Stromal cell of bone marrow (primary cell): ENCODE measurements at regions not wholly inside any gene's neighbourhood (a gene's known extent, or its start where the extent isn't known, plus 50 kb on each side); places are given as distances from the start of the nearest gene placed in this dataset.
"Not testable (repeated sequence)": the region's sequence is repeated elsewhere in the genome, so short reads cannot be mapped to it uniquely, and the experiment has no call there.

Experiments used
- DNase-seq: peaks from one replicate; pipeline ENCODE4 v3.0.0-alpha.2; 2012; ENCODE audit warnings: low read depth

DNA sequence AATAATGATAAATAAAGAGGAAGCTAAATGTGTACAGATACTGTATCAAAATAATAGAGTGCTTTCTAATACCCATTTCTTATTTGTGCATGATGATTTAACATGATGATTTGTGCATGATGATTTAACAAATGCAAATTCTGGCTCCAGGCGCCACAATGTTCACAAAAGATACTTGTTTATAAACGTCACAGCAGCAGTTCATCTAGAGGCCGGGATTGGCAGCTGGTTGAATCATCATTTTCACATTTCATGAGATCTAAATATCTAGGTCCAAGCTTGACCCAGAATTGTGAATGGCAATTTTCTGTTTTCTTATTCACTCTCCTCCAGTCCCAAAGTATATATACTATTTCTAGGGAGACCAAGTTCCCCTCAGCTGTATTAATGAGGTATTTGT, 322.0 kb downstream of the SUCLG1 start:
- DNase-seq = no peak

DNA sequence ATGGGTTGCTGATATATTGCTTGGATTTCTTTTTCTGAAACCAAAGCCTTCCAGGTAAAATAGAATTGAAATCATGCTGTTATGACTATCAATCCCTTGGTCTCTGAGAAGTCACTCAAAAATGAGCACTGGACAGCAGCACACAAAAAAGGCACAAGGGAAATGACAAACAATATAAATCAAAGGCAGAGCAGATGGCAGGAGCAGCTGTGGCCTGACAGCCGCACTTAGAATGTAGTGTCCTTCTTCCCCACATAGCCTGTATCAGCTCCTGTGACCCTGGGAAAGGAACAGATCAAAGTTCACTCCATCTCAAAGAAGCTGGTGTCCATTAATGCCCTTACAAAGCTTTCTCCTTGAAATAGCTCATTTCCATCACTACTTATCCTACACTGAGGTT, 326.7 kb downstream of the SUCLG1 start:
- no peak for DNase-seq

DNA sequence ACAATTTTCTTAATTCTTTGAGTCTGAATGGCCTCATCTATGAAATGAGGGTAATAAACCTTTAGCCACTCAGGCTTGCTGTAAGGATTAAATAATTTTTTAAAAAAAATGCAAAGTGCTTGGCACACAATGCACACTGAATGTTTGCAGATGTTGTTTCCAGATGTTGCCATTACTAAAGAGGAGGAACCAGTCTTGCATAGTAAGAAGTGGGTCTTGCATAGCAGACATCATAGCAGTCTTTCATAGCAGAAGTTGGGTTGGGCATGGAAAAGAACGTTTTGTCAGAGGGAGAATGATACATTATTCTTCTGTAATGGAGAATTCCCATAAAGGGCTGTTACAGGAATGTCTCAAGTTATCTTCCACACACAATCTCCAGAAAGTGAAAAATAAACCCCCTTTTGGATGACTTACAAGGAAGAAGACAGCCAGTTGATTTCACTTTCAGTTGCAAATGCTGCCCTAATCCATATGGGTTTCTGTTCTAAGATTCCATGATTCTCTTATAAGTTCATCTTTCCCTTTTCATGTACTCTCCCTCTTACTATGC, 327.7 kb downstream of the SUCLG1 start:
- no peak for DNase-seq

DNA sequence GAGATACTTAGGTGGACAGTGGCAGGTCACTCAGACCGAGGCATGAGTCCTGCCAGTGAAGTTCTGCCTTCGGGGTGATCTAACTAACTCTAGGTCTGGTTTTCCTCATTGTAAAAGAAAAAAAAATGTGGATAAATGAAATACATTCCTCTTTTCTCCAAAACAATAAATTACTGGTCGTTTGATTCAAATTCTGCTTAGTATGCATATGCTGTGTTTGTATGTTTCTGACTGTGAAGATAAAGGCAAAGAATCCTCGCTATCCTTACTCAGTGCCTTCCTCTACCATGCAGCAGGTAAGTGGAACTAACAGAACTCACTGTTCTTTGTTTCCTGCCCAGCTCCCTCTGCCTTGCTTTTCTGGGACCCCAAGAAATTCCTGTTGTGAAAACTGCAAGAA, 330.1 kb downstream of the SUCLG1 start:
- DNase-seq = no peak

DNA sequence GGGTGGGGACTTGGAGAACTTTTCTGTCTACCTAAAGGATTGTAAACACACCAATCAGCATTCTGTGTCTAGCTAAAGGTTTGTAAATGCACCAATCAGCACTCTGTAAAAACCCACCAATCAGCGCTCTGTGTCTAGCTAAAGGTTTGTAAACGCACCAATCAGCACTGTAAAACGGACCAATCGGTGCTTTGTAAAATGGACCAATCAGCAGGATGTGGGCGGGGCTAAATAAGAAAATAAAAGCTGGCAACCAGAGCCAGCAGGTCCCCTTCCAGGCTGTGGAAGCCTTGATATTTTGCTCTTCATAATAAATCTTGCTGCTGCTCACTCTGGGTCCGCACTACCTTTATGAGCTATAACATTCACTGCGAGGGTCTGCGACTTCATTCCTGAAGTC, 331.3 kb downstream of the SUCLG1 start:
- DNase-seq = not testable (repeated sequence)

DNA sequence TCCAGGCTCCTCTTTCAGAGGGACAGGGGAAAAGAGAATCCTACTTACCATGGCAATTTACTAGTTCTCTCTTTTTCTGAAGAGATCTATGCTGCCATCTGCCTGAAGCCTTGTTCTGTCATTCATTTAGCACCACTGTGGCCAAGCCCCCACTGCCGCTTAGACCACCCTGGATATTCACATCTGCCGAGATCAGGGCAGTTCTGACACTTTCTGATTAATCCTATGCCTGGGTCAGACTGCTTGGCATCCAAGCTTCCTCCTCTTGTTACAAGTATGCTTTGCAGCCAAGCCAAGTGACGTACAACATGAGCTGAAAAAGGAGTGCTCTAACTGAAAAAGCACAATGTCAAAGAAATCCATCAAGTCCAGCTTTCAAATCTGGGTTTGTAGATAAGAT, 332.6 kb downstream of the SUCLG1 start:
- no peak for DNase-seq

DNA sequence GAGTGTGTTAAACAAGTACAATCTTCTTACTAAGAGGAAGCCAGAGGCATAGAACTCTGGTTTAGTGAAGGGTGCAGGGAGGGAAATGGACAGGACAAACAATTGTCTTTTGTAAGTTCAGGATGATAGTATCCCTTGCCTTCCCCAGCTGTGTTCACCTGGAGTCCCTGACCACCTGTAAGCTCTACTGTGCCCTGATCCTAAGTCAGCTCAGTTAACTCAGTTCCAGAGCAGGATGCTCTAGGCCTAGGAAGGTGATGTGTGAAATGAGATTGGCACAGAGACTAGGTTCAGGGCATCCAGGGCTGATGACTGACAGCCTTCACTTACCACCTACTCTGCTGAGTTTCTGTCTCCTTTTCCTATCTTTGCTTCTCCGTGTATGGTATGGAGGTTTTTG, 333.0 kb downstream of the SUCLG1 start:
- DNase-seq = no peak

DNA sequence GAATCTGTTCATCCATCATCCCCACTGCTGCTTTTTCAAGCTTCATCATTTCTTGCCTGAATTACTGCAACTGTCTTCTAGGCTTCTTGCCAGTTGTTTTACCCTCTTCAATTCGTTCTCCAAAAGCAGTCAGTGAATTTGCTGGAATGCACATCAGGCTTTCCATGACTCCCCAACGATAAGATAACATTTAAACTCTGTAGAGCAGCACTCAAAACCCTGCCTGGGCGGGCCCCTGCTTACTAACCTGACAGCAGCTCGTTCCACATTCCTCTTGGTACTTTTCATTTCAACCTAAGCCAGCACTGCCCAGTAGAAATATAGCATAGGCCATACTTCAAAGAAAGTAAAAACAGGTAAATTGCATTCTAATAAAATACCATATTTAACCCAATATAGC, 342.9 kb downstream of the SUCLG1 start:
- DNase-seq = no peak

DNA sequence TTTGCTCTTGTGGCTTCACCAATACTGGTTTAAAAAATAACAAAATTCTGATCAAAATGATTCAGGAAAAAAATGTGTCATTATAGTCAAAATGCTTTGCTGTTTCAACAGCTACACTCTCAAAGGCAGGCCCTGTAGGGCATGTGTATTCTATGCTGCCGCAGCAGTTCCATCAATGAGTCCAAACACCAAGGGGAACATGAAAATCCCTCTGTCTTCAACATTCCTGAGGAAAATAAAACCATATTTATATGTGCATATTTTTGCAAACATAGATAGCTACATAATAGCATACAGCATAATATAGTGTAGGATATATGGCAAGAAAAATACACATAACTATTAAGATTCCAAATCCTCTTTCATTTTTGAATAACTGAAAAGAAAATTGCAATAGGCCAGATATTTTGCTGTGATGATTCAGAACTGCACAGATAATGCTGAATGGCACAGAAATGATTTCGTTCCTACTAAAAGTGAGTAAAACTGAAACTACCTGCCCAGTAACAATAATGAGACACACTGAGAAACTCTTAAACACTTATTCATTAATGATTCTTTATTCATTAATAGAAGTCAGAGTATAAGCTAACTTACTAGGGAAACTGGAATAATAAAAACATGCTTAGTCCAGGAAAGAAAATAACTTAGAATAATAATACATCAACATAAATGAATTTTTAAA, 343.8 kb downstream of the SUCLG1 start:
- DNase-seq = no peak

DNA sequence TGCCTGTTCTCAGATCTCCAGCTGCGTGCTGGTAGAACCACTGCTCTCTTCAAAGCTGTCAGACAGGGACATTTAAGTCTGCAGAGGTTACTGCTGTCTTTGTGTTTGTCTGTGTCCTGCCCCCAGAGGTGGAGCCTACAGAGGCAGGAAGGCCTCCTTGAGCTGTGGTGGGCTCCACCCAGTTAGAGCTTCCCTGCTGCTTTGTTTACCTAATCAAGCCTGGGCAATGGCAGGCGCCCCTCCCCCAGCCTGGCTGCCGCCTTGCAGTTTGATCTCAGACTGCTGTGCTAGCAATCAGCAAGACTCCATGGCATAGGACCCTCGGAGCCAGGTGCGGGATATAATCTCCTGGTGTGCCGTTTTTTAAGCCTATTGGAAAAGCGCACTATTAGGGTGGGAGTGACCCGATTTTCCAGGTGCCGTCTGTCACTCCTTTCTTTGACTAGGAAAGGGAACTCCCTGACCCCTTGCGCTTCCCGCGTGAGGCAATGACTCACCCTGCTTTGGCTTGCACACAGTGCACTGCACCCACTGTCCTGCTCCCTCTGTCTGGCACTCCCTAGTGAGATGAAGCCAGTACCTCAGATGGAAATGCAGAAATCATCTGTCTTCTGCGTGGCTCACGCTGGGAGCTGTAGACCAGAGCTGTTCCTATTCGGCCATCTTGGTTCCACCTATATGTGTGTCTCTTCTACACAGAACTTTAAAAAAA, 355.1 kb downstream of the SUCLG1 start:
- not testable (repeated sequence) for DNase-seq

DNA sequence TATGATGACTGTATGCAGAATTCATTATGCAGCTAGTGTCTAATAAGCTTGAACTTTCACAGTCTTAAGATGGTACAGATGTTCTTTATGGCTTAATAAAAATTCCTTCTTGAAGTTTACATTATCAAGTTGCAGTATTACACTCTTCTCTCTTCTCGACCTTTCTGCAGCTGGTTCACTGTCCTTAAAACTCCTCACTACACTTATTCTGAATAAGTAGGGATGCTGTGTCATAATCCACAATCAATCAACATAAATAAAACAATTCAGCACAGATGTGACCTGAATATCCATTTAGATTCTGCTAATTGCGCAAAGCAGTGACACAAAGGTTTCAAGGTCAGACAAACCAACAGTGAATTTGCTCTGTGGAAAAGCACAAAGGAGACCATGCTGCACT, 356.8 kb downstream of the SUCLG1 start:
- no peak for DNase-seq

DNA sequence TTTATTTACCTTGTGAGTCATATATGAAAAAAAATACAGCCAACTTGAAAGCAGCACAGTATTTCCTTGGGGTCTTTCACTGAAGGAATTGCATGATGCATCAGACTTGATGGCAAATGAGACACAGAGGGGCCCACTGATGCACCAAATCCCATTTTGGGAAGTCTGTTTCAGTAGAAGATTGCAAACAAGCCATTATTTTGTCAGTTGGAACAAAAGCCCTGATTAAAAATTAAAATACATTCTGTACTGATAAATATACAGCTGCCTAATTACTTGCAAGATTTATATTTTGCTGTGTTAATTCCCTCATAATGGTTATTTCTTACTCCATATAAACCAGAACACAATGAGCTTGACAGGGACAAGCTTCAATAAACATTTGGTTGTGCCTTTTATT, 370.4 kb downstream of the SUCLG1 start:
- no peak for DNase-seq

DNA sequence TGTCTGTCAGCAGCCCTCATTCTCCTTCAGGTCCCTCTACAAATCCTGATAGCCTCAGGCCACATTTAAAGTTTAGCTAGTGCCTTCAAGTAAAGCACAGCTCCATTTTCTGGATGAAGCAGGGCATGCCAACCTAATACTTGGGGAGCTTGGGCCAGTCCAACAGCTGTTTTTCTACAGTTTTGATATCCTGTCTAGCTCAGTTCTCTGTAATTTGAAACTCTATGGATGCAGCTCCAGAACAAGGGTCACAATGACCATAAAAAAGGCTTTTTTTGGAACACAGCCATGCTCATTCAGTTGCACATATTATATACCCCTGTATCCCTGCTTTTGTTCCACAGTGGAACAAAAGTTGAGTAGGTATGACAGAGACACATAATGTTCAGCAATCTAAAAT, 373.5 kb downstream of the SUCLG1 start:
- no peak for DNase-seq

DNA sequence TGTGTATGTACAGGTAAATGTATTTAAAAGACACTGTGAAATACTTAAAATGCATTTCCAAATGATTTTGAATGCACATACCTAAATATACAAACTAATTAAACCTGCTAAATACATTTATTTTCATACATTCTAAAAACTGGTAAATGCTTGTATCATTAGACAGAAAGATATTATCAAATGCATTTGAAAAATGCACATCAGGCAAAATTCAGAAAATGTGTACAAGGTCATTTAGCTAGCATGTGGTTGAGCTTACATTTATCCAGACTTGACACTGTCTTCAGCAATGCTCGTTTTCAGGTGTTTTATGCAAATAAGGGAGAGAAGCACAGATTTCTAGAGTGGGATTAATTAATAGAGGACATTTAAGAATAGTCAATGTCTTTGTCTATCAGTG, 374.2 kb downstream of the SUCLG1 start:
- no peak for DNase-seq

DNA sequence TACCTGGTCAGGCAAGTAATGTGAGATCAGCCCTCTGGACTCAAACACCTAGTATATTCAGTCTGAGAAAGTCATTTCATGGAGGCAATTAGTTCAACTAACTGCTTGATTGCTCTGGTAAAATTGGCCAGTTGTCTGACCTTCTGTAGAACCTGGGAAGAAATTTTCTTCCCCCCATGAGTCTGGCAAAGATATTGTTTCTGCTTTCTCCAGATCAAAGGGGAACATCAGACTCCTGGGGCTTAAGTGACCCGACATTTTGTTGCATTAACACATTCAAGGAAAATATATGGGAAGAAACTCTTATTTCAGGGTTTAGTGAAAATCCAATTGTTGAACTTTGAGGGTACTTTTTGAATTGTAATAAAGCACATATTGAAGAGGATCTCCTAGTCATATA, 375.1 kb downstream of the SUCLG1 start:
- no peak for DNase-seq

DNA sequence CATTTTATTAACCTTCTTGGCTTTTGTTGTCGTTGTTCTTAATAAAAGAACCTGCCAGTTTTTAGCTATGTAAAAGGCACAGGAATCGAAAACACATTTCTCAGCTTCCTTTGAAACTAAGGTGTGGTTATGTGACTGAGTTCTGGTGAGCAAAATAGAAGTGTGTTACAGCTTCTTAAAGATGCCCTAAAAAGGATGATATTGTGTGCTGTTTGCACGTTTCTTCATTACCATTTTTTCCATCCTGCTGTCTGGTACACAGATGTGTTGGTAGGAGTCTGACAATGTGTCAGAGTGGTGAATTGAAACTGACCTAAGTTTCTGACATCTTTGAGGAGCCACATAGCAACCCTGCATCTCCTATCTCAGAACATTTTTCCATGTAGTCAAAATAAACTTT, 380.6 kb downstream of the SUCLG1 start:
- no peak for DNase-seq

DNA sequence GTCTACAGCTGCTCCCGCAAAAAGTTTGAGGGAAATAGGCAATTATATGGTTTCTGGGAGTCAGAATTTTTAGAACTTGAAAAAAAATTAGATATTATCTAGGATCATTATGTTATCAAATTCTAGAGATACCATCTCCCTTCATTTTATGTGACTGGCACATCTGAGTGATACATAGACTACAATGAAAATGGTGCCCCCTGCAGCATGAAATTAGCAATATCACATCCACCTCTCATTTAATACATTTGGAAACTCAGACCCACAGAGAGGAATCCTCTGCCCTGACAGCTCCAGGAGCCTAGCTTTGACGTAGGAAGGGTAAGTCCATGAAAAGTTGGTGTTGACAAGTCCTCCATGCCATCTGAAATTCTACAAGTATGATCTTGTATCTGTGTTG, 381.6 kb downstream of the SUCLG1 start:
- DNase-seq = no peak

DNA sequence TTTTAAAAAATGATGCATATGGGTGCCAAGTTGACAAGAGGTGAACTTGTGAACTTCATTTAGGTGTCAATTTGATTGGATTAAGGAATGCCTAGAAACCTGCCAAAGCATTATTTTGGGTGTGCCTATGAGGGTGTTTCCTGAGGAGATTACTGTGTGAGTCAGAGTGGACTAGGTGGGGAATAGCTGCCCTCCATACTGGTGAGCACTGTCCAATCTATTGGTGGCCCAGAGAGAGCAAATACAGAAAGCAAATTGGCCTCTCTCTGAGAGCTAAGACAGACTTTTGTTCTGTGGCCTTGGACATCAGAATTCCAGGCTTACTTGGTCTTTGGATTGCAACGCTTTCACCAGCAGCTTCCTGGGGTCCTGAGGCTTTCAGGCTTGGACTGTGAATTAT, 388.0 kb downstream of the SUCLG1 start:
- no peak for DNase-seq

DNA sequence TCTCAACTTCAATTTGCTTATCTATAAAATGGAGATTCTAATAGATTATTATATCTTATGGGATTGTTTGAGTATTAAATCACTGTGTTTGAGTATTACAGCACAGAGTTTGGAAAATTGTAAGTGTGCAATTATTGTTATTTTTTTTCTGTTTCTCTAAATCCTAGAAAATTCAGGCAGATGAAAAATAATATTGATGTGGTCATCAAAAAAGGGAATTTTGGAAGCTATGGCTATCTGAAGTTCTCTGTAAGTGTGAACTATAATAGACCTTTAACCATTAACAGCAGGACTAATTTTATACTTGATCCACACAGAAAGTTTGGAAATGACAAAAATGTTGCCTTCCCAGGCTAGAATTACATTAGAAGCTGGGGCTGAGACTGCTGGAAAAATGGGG, 393.2 kb downstream of the SUCLG1 start:
- no peak for DNase-seq

DNA sequence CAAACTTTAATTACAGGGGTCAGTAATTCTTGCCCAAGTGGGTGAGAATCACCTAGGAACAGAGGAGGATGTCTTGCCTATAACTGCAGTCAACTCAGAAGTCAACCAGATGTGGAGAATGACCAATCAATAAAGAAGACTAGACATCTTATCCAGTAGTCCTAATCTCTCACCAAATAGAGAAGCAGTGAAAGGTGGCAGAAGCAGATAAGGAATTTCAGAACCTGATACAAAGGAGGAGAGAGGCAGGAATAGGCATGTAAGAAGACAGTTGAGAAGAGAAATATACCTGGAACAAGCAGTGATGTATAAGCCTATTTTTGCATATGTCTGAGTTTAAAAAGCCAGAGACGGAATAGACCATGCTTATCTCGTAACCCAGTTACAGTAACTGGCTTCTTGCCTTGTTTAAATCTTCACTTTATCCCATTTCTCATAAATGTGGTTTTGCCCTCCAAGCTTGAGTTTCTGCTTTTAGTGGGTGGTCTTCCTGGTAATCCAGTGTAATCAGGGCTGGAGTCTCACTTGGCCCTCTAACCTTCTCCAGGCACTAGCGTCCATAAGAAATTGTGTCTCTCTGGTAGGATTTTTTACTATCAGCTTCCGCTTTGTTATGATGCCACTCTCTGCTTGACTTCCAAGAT, 401.0 kb downstream of the SUCLG1 start:
- no peak for DNase-seq

DNA sequence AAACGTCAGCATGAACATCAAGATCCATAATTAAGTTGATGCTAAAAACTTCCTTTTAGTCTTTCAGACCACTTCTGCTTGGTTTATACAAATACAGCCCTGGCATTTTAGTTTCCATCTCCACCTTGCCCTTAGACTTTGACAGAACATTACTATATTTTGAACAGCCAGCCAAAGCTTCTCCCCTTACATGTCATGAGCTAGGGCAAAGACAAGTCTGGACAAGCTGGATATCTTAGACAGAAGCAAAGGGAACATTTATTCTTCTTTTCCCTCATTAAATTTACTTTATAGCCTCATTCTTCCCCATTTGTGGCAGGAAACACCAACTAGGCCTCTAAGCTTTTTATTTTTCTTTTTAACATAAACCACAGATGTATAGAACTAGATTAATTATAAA, 403.3 kb downstream of the SUCLG1 start:
- DNase-seq = no peak

DNA sequence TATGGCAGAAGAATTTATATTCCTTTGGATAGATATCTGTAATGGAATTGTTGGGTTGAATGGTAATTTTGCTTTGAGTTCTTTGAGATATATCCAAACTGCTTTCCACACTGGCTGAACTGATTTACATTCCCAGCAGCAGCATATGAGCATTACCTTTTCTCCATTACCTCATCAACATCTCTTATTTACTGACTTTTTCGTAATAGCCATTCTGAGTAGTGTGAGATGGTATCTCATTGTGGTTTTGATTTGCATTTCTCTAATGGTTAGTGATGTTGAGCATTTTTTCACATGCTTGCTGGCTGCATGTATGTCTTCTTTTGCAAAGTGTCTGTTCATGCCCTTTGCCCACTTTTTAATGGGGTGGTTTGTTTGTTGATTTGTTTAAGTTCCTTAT, 404.5 kb downstream of the SUCLG1 start:
- not testable (repeated sequence) for DNase-seq

DNA sequence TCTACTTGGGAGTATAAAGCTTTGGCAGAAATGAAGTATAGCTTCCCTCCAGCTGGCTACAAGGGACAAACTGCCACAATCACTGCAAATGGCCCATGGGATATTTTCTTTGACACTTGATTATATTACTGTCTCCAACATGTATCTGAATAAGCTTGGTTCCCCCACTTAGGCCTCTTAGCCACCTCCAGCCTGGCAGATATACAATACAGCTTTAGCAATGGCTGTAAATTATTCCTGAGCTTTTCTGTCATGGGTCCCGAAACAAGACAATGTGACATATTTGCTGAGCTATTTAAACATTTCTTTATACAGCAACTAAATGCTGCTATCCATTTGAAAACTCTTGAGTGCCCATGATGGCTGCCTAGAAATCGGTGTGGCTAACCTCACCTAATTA, 406.2 kb downstream of the SUCLG1 start:
- DNase-seq = no peak
